ENCODE measurements at regions not wholly inside any gene's neighbourhood (a gene's known extent, or its start where the extent isn't known, plus 50 kb on each side); places are given as distances from the start of the nearest gene placed in this dataset.

- no peak overlapping the region for H3K27ac ChIP-seq
Observed at GRCh38 chr16:64398793-64399192, 723.1 kb downstream of the CDH11 start.

GRCh38 chr16:64397945-64398508 lies 723.8 kb downstream of the CDH11 start:
- DNase-seq (ENCODE audit: low spot score): no peak
- H3K9me2 ChIP-seq (replicated peaks; ENCODE audit: insufficient read depth): no peaks in the 10 kb centered on the region
- no peaks in the 10 kb centered on the region for H3K27me3 ChIP-seq
- no peaks in the 10 kb centered on the region for H4K20me1 ChIP-seq (ENCODE audit: insufficient read depth, poor library complexity, severe bottlenecking)
- no peaks in the 10 kb centered on the region for H3K36me3 ChIP-seq (replicated peaks; ENCODE audit: insufficient read depth, low read depth)
- peaks cover 2% of the 10 kb centered on the region for H3K4me1 ChIP-seq (ENCODE audit: insufficient read depth)
- TF ChIP-seq EZH2phosphoT487 (IDR thresholded peaks at IDR 0.05; ENCODE audit: low read depth, severe bottlenecking, unreplicated experiment) (no peak), CTCF (IDR thresholded peaks at IDR 0.05; ENCODE audit: poor library complexity) (no peak), EZH2 (IDR thresholded peaks at IDR 0.05; ENCODE audit: borderline replicate concordance) (no peak)
- no peak overlapping the region for H3K4me2 ChIP-seq
- H3K9me3 ChIP-seq (ENCODE audit: low read depth): no peaks in the 10 kb centered on the region
- 87% methylated on average over 3 of the region's 3 CpGs for WGBS (ENCODE audit: low lambda C conversion rate, missing lambda C conversion rate)
- no peaks in the 10 kb centered on the region for H3K79me2 ChIP-seq
- H2AFZ ChIP-seq: no peak overlapping the region
- H3K4me3 ChIP-seq: no peak overlapping the region
- no peak overlapping the region for H3K27ac ChIP-seq

More at GRCh38 chr16:64398793-64399192, 723.1 kb downstream of the CDH11 start:
- Histone ChIP-seq H3K9me3 (ENCODE audit: low read depth) (no peaks in the 10 kb centered on the region), H3K4me3 (no peak overlapping the region), H3K79me2 (no peaks in the 10 kb centered on the region), H2AFZ (no peak overlapping the region), H3K27me3 (no peaks in the 10 kb centered on the region), H3K4me1 (ENCODE audit: insufficient read depth) (peaks cover 5% of the 10 kb centered on the region), H3K36me3 (replicated peaks; ENCODE audit: insufficient read depth, low read depth) (no peaks in the 10 kb centered on the region), H4K20me1 (ENCODE audit: insufficient read depth, poor library complexity, severe bottlenecking) (no peaks in the 10 kb centered on the region), H3K4me2 (no peak overlapping the region), H3K9me2 (replicated peaks; ENCODE audit: insufficient read depth) (no peaks in the 10 kb centered on the region)
- WGBS (ENCODE audit: low lambda C conversion rate, missing lambda C conversion rate): 88% methylated on average over 5 of the region's 5 CpGs
- no peak for DNase-seq (ENCODE audit: low spot score)
- TF ChIP-seq EZH2phosphoT487 (IDR thresholded peaks at IDR 0.05; ENCODE audit: low read depth, severe bottlenecking, unreplicated experiment) (no peak), CTCF (IDR thresholded peaks at IDR 0.05; ENCODE audit: poor library complexity) (no peak), EZH2 (IDR thresholded peaks at IDR 0.05; ENCODE audit: borderline replicate concordance) (no peak)

- TF ChIP-seq EZH2phosphoT487 (IDR thresholded peaks at IDR 0.05; ENCODE audit: low read depth, severe bottlenecking, unreplicated experiment): no peak
- TF ChIP-seq EZH2 (IDR thresholded peaks at IDR 0.05; ENCODE audit: borderline replicate concordance): no peak
- no peak for TF ChIP-seq CTCF (IDR thresholded peaks at IDR 0.05; ENCODE audit: poor library complexity)
- Histone ChIP-seq H3K9me3 (ENCODE audit: low read depth) (no peaks in the 10 kb centered on the region), H4K20me1 (ENCODE audit: insufficient read depth, poor library complexity, severe bottlenecking) (no peaks in the 10 kb centered on the region), H3K27ac (no peak overlapping the region), H3K27me3 (no peaks in the 10 kb centered on the region), H3K4me2 (no peak overlapping the region), H2AFZ (no peak overlapping the region), H3K79me2 (no peaks in the 10 kb centered on the region), H3K4me3 (no peak overlapping the region), H3K4me1 (ENCODE audit: insufficient read depth) (no peaks in the 10 kb centered on the region), H3K36me3 (replicated peaks; ENCODE audit: insufficient read depth, low read depth) (no peaks in the 10 kb centered on the region), H3K9me2 (replicated peaks; ENCODE audit: insufficient read depth) (no peaks in the 10 kb centered on the region)
- DNase-seq (ENCODE audit: low spot score): no peak
- 95% methylated on average over 3 of the region's 3 CpGs for WGBS (ENCODE audit: low lambda C conversion rate, missing lambda C conversion rate)
Observed at GRCh38 chr16:64397042-64397441, 724.8 kb downstream of the CDH11 start.
